Testis (tissue), 2 donors: ENCODE measurements at regions not wholly inside any gene's neighbourhood (a gene's known extent, or its start where the extent isn't known, plus 50 kb on each side); places are given as distances from the start of the nearest gene placed in this dataset.

ENCODE experiments used
- DNase-seq: peaks from one replicate; pipeline ENCODE4 v3.0.0-alpha.2; 2019
- H3K27ac ChIP-seq, 2 donors: fragments of 200-600 bp; sonication (generic); one replicate each; pipeline ENCODE4 v1.5.1; 2019
- H3K27me3 ChIP-seq: fragments of 200-600 bp; sonication (generic); one replicate; pipeline ENCODE4 v1.5.1; 2019
- H3K36me3 ChIP-seq: fragments of 200-600 bp; sonication (generic); one replicate; pipeline ENCODE4 v1.5.1; 2017; ENCODE audit warnings: low read depth; ENCODE audit errors: missing control alignments
- H3K4me1 ChIP-seq: fragments of 200-600 bp; sonication (generic); one replicate; pipeline ENCODE4 v1.5.1; 2019
- H3K4me3 ChIP-seq, 2 donors: fragments of 200-600 bp; sonication (generic); one replicate each; pipeline ENCODE4 v1.5.1; 2017 to 2019
- H3K9me3 ChIP-seq: fragments of 200-600 bp; sonication (generic); one replicate; pipeline ENCODE4 v1.5.1; 2017
- CTCF ChIP-seq, 3 experiments: fragments of 450-650 bp in 2 of 3; fragments of 200-600 bp in 1 of 3; sonication (generic) in 1 of 3; IDR thresholded peaks; one replicate each; pipeline ENCODE4 v1.5.1; 2016 to 2019; ENCODE audit warnings: antibody characterized with exemption in 3 of 3, mild to moderate bottlenecking in 2 of 3, moderate library complexity in 1 of 3
- POLR2A ChIP-seq: fragments of 450-650 bp; IDR thresholded peaks from one replicate; pipeline ENCODE4 v1.6.1; 2017; ENCODE audit warnings: antibody characterized with exemption, mild to moderate bottlenecking, moderate library complexity
- WGBS, 2 donors: methylation state at CpG; one replicate each; pipeline ENCODE4 v1.1.5; 2018; 5-methylcytosine and 5-hydroxymethylcytosine counted together
- intact Hi-C: fragments of 100-400 bp; cut with DNase I; formaldehyde crosslinking; loops from one replicate; pipeline ENCODE4 v1.15.1; 2023; ENCODE audit warnings: low total_unique reads

DNA sequence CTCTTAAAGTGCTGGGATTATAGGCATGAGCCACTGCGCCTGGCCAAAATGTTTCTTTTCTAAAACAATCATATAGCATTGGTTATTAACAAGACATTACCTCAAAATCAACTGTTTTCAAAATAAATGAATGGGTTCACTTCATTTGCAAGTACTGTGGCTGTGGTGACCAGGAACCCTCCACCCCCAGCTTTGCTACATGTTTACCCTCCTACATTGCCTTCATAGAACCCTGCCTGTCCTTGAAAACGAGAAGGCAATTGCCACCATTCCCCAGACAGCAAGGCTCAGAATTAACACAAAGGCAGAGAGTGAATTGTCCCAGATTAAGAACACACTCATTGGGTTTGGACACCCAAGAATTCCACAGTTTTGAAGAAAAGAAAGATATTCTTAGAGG is 116.6 kb upstream of the LGSN start:
- WGBS, 2 donors: 58 to 75% methylated on average over 2 of the region's 2 CpGs
- no peak for TF ChIP-seq CTCF (IDR thresholded peaks at IDR 0.05)
- TF ChIP-seq POLR2A: no peak
- Histone ChIP-seq H3K4me3 (no peak overlapping the region), H3K9me3 (no peaks in the 10 kb centered on the region), H3K36me3 (no peaks in the 10 kb centered on the region), H3K4me1 (no peaks in the 10 kb centered on the region), H3K27me3 (no peaks in the 10 kb centered on the region), H3K27ac (no peak overlapping the region)
- intact Hi-C loops: no loop called here
- no peak for DNase-seq

DNA sequence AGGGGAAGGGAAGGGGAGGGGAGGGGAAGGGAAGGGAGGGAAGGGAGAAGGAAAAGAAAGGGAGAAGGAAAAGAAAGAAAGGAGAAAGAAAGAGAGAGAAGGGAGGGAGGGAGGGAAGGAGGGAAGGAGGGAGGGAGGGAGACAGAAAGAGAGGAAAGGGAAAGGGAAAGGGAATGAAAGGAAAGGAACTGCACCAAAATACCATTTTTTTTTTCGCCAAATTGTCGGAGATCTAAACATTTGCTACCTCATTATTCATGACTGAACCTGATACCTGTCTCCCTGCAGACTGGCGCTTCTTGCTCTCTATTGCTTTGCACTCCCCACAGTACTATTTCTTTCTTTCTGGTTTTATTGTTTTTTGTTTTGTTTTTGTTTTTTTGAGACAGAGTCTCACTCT is 117.3 kb upstream of the LGSN start:
- Histone ChIP-seq H3K27ac (no peak overlapping the region), H3K4me3 (no peak overlapping the region), H3K27me3 (no peaks in the 10 kb centered on the region), H3K4me1 (no peaks in the 10 kb centered on the region), H3K36me3 (no peaks in the 10 kb centered on the region), H3K9me3 (no peaks in the 10 kb centered on the region)
- intact Hi-C loops: no loop called here
- TF ChIP-seq CTCF (IDR thresholded peaks at IDR 0.05) (no peak), POLR2A (no peak)
- DNase-seq: no peak
- 90 to 97% methylated on average over 3 of the region's 3 CpGs for WGBS, 2 donors

DNA sequence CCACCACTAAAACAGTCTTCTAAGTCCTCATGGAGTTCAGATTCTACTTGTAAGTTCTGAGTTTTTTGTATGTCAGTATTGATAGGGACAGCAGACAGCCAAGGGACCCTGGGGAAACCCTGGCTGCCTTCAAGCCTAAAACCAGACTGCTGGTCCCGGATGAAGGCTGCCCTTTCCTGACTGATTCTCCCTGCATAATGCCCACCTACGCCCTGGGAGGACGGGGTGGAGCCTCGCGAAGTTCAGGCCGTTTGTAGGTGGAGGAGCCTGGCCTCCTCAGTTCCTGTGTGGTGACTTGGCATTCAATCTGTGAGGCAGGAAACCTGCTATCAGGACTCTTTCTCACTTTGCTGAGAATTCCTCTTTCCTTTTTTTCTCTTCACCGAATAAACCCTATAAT is 120.3 kb upstream of the LGSN start:
- 45 to 52% methylated on average over 7 of the region's 7 CpGs for WGBS, 2 donors
- no peak overlapping the region for H3K27ac ChIP-seq
- H3K36me3 ChIP-seq: no peaks in the 10 kb centered on the region
- H3K9me3 ChIP-seq: no peaks in the 10 kb centered on the region
- no peak overlapping the region for H3K4me3 ChIP-seq
- no peaks in the 10 kb centered on the region for H3K27me3 ChIP-seq
- intact Hi-C loops: no loop called here
- no peak for DNase-seq
- TF ChIP-seq POLR2A (no peak), CTCF (IDR thresholded peaks at IDR 0.05) (no peak)
- H3K4me1 ChIP-seq: no peaks in the 10 kb centered on the region

DNA sequence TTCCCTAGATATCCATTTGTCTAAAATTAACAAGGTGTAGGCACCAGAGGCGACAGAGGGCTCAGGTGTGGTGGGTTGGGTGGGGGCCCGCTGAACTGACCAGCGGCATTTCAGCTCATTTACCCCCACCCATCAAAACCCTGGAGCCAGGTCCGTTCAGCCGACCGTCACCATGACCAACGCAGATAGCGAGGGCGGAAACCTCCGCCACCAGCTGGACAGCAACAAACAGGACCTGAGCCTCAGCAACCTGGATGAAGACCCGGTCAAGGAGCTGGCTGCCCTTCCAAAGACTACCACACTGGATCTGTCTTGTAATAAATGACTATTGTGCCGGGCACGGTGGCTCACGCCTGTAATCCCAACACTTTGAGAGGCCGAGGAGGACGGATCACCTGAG is 120.8 kb upstream of the LGSN start:
- H3K27ac ChIP-seq: no peak overlapping the region
- no peak overlapping the region for H3K4me3 ChIP-seq
- intact Hi-C loops: no loop called here
- H3K9me3 ChIP-seq: no peaks in the 10 kb centered on the region
- whole genome bisulfite sequencing, 2 donors: 48 to 81% methylated on average over 4 to 16 of the region's 16 CpGs
- no peaks in the 10 kb centered on the region for H3K4me1 ChIP-seq
- no peak for DNase-seq
- no peaks in the 10 kb centered on the region for H3K36me3 ChIP-seq
- TF ChIP-seq CTCF (IDR thresholded peaks at IDR 0.05): no peak
- no peak for TF ChIP-seq POLR2A
- no peaks in the 10 kb centered on the region for H3K27me3 ChIP-seq

DNA sequence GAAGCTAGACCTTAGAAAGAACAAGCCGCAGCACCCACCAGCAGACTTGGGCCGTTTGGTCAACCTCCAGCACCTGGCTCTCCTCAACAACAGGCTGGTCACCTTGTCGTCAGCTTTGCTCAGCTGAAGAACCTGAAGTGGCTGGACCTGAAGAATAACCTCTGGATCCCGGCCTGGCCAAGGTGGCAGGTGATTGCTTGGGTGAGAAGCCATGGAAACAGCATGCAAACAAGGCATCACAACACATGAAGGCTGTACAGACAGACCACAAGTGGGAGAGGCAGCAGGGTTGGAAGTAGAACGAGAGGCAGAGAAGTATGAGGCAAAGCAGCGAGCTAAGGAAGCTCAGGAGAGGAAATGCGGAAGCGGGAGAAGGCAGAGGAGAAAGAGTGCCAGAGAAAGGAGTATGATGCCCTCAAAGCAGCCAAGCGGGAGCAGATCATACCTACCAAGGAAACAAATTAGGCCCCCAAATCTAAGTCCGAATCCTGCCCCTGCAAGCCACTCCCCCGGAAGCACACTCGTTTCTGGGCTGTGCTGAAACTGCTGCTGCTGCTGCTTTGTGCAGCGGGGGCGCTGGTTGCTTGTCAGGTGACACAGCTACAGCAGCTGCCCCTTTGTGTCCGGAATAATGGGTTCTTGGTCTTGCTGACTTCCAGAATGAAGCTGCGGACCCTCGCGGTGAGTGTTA is 121.6 kb upstream of the LGSN start:
- DNase-seq: no peak
- intact Hi-C loops: no loop called here
- no peak overlapping the region for H3K4me3 ChIP-seq
- WGBS, 2 donors: 81% methylated on average over 18 of the region's 18 CpGs
- no peak overlapping the region for H3K27ac ChIP-seq
- no peaks in the 10 kb centered on the region for H3K36me3 ChIP-seq
- H3K27me3 ChIP-seq: no peaks in the 10 kb centered on the region
- TF ChIP-seq POLR2A: no peak
- TF ChIP-seq CTCF (IDR thresholded peaks at IDR 0.05): no peak
- no peaks in the 10 kb centered on the region for H3K9me3 ChIP-seq
- no peaks in the 10 kb centered on the region for H3K4me1 ChIP-seq
